NT2/D1 (cell line): ENCODE measurements at regions not wholly inside any gene's neighbourhood (a gene's known extent, or its start where the extent isn't known, plus 50 kb on each side); places are given as distances from the start of the nearest gene placed in this dataset.
"Not testable (repeated sequence)": the region's sequence is repeated elsewhere in the genome, so short reads cannot be mapped to it uniquely, and the experiment has no call there.

ENCODE experiments used
- DNase-seq: peaks from one replicate; pipeline ENCODE4 v3.0.0-alpha.2; 2011; ENCODE audit warnings: low read depth, low spot score
- H3K27me3 ChIP-seq: 2 replicates; pipeline ENCODE4 v1.6.0; 2011; ENCODE audit warnings: mild to moderate bottlenecking; ENCODE audit not compliant: insufficient read length, insufficient read depth
- H3K36me3 ChIP-seq: 2 replicates; pipeline ENCODE4 v1.6.1; 2011; ENCODE audit warnings: mild to moderate bottlenecking, low read length, mixed read lengths; ENCODE audit not compliant: insufficient read depth, insufficient read length
- H3K4me1 ChIP-seq: 2 replicates; pipeline ENCODE4 v1.5.1; 2011; ENCODE audit not compliant: insufficient read depth, insufficient read length
- H3K4me3 ChIP-seq: 2 replicates; pipeline ENCODE4 v1.5.1; 2011; ENCODE audit warnings: low read depth; ENCODE audit not compliant: insufficient read length
- H3K9ac ChIP-seq: 2 replicates; pipeline ENCODE4 v1.6.0; 2011; ENCODE audit warnings: low read depth; ENCODE audit not compliant: insufficient read length
- H3K9me3 ChIP-seq: 2 replicates; pipeline ENCODE4 v1.5.1; 2011; ENCODE audit warnings: mild to moderate bottlenecking, low read length; ENCODE audit not compliant: insufficient read depth
- SUZ12 ChIP-seq: IDR thresholded peaks from 2 replicates; pipeline ENCODE4 v1.6.1; 2011; ENCODE audit not compliant: insufficient read length, insufficient read depth; ENCODE audit errors: extremely low read depth
- YY1 ChIP-seq: IDR thresholded peaks from 2 replicates; pipeline ENCODE4 v1.6.1; 2011; ENCODE audit not compliant: insufficient read length, insufficient read depth
- ZNF274 ChIP-seq: IDR thresholded peaks from 2 replicates; pipeline ENCODE4 v1.6.1; 2011; ENCODE audit warnings: mild to moderate bottlenecking, low read depth, low read length

GRCh38 chr1:47689894-47690293 lies 252.1 kb downstream of the FOXD2 start:
- DNase-seq, result no peak
- no peaks in the 10 kb centered on the region for H3K27me3 ChIP-seq
- no peak overlapping the region for H3K9ac ChIP-seq
- H3K9me3 ChIP-seq, result no peaks in the 10 kb centered on the region
- TF ChIP-seq SUZ12, result no peak
- TF ChIP-seq ZNF274, result no peak
- no peak for TF ChIP-seq YY1
- H3K4me3 ChIP-seq, result no peak overlapping the region
- H3K36me3 ChIP-seq, result no peaks in the 10 kb centered on the region
- H3K4me1 ChIP-seq, result peaks cover 12% of the 10 kb centered on the region

GRCh38 chr1:47690341-47691250 lies 252.8 kb downstream of the FOXD2 start:
- Histone ChIP-seq H3K27me3 (no peaks in the 10 kb centered on the region), H3K4me1 (peaks cover 12% of the 10 kb centered on the region), H3K36me3 (no peaks in the 10 kb centered on the region), H3K4me3 (no peak overlapping the region), H3K9me3 (no peaks in the 10 kb centered on the region), H3K9ac (no peak overlapping the region)
- TF ChIP-seq YY1 (no peak), SUZ12 (no peak), ZNF274 (no peak)
- DNase-seq, result no peak

GRCh38 chr1:47691293-47691692 lies 253.4 kb downstream of the FOXD2 start:
- DNase-seq, H3K9me3 ChIP-seq, H3K9ac ChIP-seq, H3K27me3 ChIP-seq, H3K36me3 ChIP-seq, H3K4me3 ChIP-seq: not testable (repeated sequence)
- H3K4me1 ChIP-seq, result peaks cover 12% of the 10 kb centered on the region

GRCh38 chr1:47692196-47692595 lies 254.4 kb downstream of the FOXD2 start:
- H3K36me3 ChIP-seq, result no peaks in the 10 kb centered on the region
- no peak overlapping the region for H3K9ac ChIP-seq
- TF ChIP-seq SUZ12 (no peak), YY1 (no peak), ZNF274 (no peak)
- no peaks in the 10 kb centered on the region for H3K27me3 ChIP-seq
- H3K4me1 ChIP-seq, result peaks cover 12% of the 10 kb centered on the region
- no peak for DNase-seq
- no peaks in the 10 kb centered on the region for H3K9me3 ChIP-seq
- no peak overlapping the region for H3K4me3 ChIP-seq

- no peak for TF ChIP-seq YY1
- DNase-seq, result no peak
- Histone ChIP-seq H3K27me3 (no peaks in the 10 kb centered on the region), H3K4me3 (no peak overlapping the region), H3K9ac (no peak overlapping the region), H3K36me3 (no peaks in the 10 kb centered on the region), H3K9me3 (no peaks in the 10 kb centered on the region), H3K4me1 (peaks cover 7% of the 10 kb centered on the region)
These were observed 255.3 kb downstream of the FOXD2 start for GRCh38 chr1:47693115-47693514.

- Histone ChIP-seq H3K4me1 (peaks cover 3% of the 10 kb centered on the region), H3K9me3 (no peaks in the 10 kb centered on the region), H3K27me3 (no peaks in the 10 kb centered on the region), H3K4me3 (no peak overlapping the region), H3K36me3 (no peaks in the 10 kb centered on the region), H3K9ac (no peak overlapping the region)
- TF ChIP-seq SUZ12, result no peak
- no peak for TF ChIP-seq ZNF274
- no peak for TF ChIP-seq YY1
- DNase-seq, result no peak
These were observed 256.4 kb downstream of the FOXD2 start for GRCh38 chr1:47694011-47694890.

GRCh38 chr1:47696404-47696736 lies 258.5 kb downstream of the FOXD2 start:
- H3K9ac ChIP-seq, result no peak overlapping the region
- no peak for DNase-seq
- H3K4me3 ChIP-seq, result no peak overlapping the region

More at GRCh38 chr1:47696404-47696736, 258.5 kb downstream of the FOXD2 start:
- Histone ChIP-seq H3K27me3 (no peaks in the 10 kb centered on the region), H3K4me1 (no peaks in the 10 kb centered on the region), H3K36me3 (no peaks in the 10 kb centered on the region), H3K9me3 (no peaks in the 10 kb centered on the region)
- TF ChIP-seq YY1 (no peak), SUZ12 (no peak), ZNF274 (no peak)
